H1 (cell line): ENCODE measurements at regions not wholly inside any gene's neighbourhood (a gene's known extent, or its start where the extent isn't known, plus 50 kb on each side); places are given as distances from the start of the nearest gene placed in this dataset.

Source experiments
- KDM4A ChIP-seq: IDR thresholded peaks from one replicate; pipeline ENCODE4 v1.7.1; 2012; ENCODE audit warnings: low read depth, mild to moderate bottlenecking, moderate library complexity, low read length, inconsistent platforms; ENCODE audit not compliant: severe bottlenecking

GRCh38 chr5:116838011-116838536 is 263.5 kb upstream of the SEMA6A start (continued):
- TF ChIP-seq KDM4A, result no peak
